Transverse colon (tissue), 4 donors: ENCODE measurements at regions not wholly inside any gene's neighbourhood (a gene's known extent, or its start where the extent isn't known, plus 50 kb on each side); places are given as distances from the start of the nearest gene placed in this dataset.

ENCODE experiments used
- EP300 ChIP-seq: sonication (generic); formaldehyde crosslinking; IDR thresholded peaks from one replicate; pipeline ENCODE4 v1.6.1; 2017; ENCODE audit warnings: antibody characterized with exemption, low read depth
- POLR2A ChIP-seq: fragments of 450-650 bp; IDR thresholded peaks from one replicate; pipeline ENCODE4 v1.6.1; 2016; ENCODE audit warnings: antibody characterized with exemption, mild to moderate bottlenecking, moderate library complexity
- POLR2AphosphoS5 ChIP-seq, 3 donors: sonication (generic); formaldehyde crosslinking; IDR thresholded peaks; one replicate each; pipeline ENCODE4 v1.6.1; 2016; ENCODE audit warnings: antibody characterized with exemption in 3 of 3
- TF ChIP-seq, protein P1 (sequence below), 5 experiments: fragments of 200-600 bp in 3 of 5; fragments of 450-650 bp in 2 of 5; sonication (generic) in 3 of 5; IDR thresholded peaks; 1 replicate in 2 of 5; 2 replicates in 3 of 5; pipeline ENCODE4 v1.5.1; 2016 to 2017; ENCODE audit warnings: antibody characterized with exemption in 5 of 5, inconsistent platforms in 3 of 5, mild to moderate bottlenecking in 2 of 5, moderate library complexity in 1 of 5

DNA sequence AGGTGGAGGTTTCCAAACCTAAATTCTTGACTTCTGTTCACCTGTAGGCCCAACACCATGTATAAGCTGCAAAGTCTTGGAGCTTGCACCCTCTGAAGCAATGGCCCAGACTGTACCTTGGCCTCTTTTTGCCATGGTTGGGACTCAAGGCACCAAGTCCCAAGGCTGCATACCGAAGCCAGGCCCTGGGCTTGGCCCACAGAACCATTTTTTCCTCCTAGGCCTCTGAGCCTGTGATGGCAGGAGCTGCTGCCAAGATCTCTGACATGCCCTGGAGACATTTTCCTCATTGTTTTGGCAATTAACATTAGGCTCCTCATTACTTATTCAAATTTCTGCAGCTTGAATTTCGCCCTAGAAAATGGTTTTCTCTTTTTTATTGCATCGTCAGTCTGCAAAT lies 297.9 kb downstream of the OXSM start:
- TF ChIP-seq, protein P1, sequence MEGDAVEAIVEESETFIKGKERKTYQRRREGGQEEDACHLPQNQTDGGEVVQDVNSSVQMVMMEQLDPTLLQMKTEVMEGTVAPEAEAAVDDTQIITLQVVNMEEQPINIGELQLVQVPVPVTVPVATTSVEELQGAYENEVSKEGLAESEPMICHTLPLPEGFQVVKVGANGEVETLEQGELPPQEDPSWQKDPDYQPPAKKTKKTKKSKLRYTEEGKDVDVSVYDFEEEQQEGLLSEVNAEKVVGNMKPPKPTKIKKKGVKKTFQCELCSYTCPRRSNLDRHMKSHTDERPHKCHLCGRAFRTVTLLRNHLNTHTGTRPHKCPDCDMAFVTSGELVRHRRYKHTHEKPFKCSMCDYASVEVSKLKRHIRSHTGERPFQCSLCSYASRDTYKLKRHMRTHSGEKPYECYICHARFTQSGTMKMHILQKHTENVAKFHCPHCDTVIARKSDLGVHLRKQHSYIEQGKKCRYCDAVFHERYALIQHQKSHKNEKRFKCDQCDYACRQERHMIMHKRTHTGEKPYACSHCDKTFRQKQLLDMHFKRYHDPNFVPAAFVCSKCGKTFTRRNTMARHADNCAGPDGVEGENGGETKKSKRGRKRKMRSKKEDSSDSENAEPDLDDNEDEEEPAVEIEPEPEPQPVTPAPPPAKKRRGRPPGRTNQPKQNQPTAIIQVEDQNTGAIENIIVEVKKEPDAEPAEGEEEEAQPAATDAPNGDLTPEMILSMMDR (IDR thresholded peaks at IDR 0.05): no peak
- TF ChIP-seq POLR2A (no peak), POLR2AphosphoS5 (IDR thresholded peaks at IDR 0.05) (no peak), EP300 (no peak)
